Muscle of leg (tissue), 3 donors: ENCODE measurements at regions not wholly inside any gene's neighbourhood (a gene's known extent, or its start where the extent isn't known, plus 50 kb on each side); places are given as distances from the start of the nearest gene placed in this dataset.
"Not testable (repeated sequence)": the region's sequence is repeated elsewhere in the genome, so short reads cannot be mapped to it uniquely, and the experiment has no call there.

Experiments
- DNase-seq: peaks from one replicate; pipeline ENCODE4 v3.0.0; 2013
- H3K27ac ChIP-seq: one replicate; pipeline ENCODE4 v1.5.1; 2013; ENCODE audit warnings: mild to moderate bottlenecking, low read length, control low read depth
- H3K27me3 ChIP-seq: one replicate; pipeline ENCODE4 v1.6.1; 2013; ENCODE audit warnings: low read length; ENCODE audit not compliant: control insufficient read depth, insufficient read depth
- H3K36me3 ChIP-seq: one replicate; pipeline ENCODE4 v1.6.1; 2013; ENCODE audit warnings: low read length; ENCODE audit not compliant: control insufficient read depth, insufficient read depth
- H3K4me1 ChIP-seq: one replicate; pipeline ENCODE4 v1.6.1; 2013; ENCODE audit warnings: low read length; ENCODE audit not compliant: control insufficient read depth, insufficient read depth
- H3K4me3 ChIP-seq: one replicate; pipeline ENCODE4 v1.5.1; 2013; ENCODE audit warnings: low read length, control low read depth
- H3K9me3 ChIP-seq: replicated peaks from 2 replicates; pipeline ENCODE4 v1.6.1; 2013; ENCODE audit warnings: low read depth, low read length; ENCODE audit not compliant: control insufficient read depth
- WGBS: methylation state at CpG from one replicate; pipeline ENCODE4 v1.1.5; 2013; ENCODE audit warnings: missing lambda C conversion rate; ENCODE audit not compliant: insufficient coverage; 5-methylcytosine and 5-hydroxymethylcytosine counted together

GRCh38 chrX:40240844-40241243 lies 143.1 kb upstream of the BCOR start:
- no peak for DNase-seq
- no peak overlapping the region for H3K4me3 ChIP-seq
- no peaks in the 10 kb centered on the region for H3K9me3 ChIP-seq
- H3K4me1 ChIP-seq = peaks cover 13% of the 10 kb centered on the region
- H3K36me3 ChIP-seq = no peaks in the 10 kb centered on the region
- H3K27me3 ChIP-seq = peaks cover 21% of the 10 kb centered on the region
- no peak overlapping the region for H3K27ac ChIP-seq

- Histone ChIP-seq H3K4me1 (no peaks in the 10 kb centered on the region), H3K27me3 (peaks cover 7% of the 10 kb centered on the region), H3K9me3 (no peaks in the 10 kb centered on the region), H3K36me3 (no peaks in the 10 kb centered on the region), H3K4me3 (no peak overlapping the region), H3K27ac (no peak overlapping the region)
- WGBS = 53% methylated on average over 12 of the region's 14 CpGs
- DNase-seq = no peak
Observed at GRCh38 chrX:40237731-40238178, 140.0 kb upstream of the BCOR start.

- H3K9me3 ChIP-seq = no peaks in the 10 kb centered on the region
- no peak overlapping the region for H3K27ac ChIP-seq
- no peaks in the 10 kb centered on the region for H3K36me3 ChIP-seq
- H3K4me1 ChIP-seq = no peaks in the 10 kb centered on the region
- DNase-seq = no peak
- no peak overlapping the region for H3K4me3 ChIP-seq
- WGBS = no CpG with 5 or more reads among the region's 2 CpGs
- H3K27me3 ChIP-seq = peaks cover 4% of the 10 kb centered on the region
Observed at GRCh38 chrX:40230646-40231045, 132.9 kb upstream of the BCOR start.

GRCh38 chrX:40227125-40227524 lies 129.4 kb upstream of the BCOR start:
- 83% methylated on average over 1 of the region's 5 CpGs for WGBS
- H3K4me1 ChIP-seq = no peaks in the 10 kb centered on the region

GRCh38 chrX:40224658-40225057 lies 126.9 kb upstream of the BCOR start:
- Histone ChIP-seq H3K4me1 (no peaks in the 10 kb centered on the region), H3K27ac (no peak overlapping the region), H3K9me3 (peaks cover 8% of the 10 kb centered on the region), H3K4me3 (no peak overlapping the region), H3K36me3 (no peaks in the 10 kb centered on the region), H3K27me3 (peaks cover 2% of the 10 kb centered on the region)
- WGBS = no CpG with 5 or more reads among the region's 2 CpGs
- no peak for DNase-seq

More at GRCh38 chrX:40227125-40227524, 129.4 kb upstream of the BCOR start:
- peaks cover 4% of the 10 kb centered on the region for H3K27me3 ChIP-seq
- H3K4me3 ChIP-seq = no peak overlapping the region
- DNase-seq = no peak
- no peaks in the 10 kb centered on the region for H3K9me3 ChIP-seq
- H3K36me3 ChIP-seq = no peaks in the 10 kb centered on the region
- no peak overlapping the region for H3K27ac ChIP-seq

GRCh38 chrX:40222612-40223011 lies 124.9 kb upstream of the BCOR start:
- H3K4me1 ChIP-seq, H3K9me3 ChIP-seq, H3K36me3 ChIP-seq, DNase-seq, H3K4me3 ChIP-seq, H3K27me3 ChIP-seq, H3K27ac ChIP-seq: not testable (repeated sequence)

- Histone ChIP-seq H3K9me3 (peaks cover 7% of the 10 kb centered on the region), H3K27ac (no peak overlapping the region), H3K36me3 (no peaks in the 10 kb centered on the region), H3K4me3 (no peak overlapping the region), H3K4me1 (no peaks in the 10 kb centered on the region), H3K27me3 (no peaks in the 10 kb centered on the region)
- no peak for DNase-seq
- 73% methylated on average over 3 of the region's 3 CpGs for WGBS
Observed at GRCh38 chrX:40213092-40213491, 115.3 kb upstream of the BCOR start.

GRCh38 chrX:40209951-40210617 lies 112.3 kb upstream of the BCOR start:
- Histone ChIP-seq H3K27me3 (peaks cover 5% of the 10 kb centered on the region), H3K36me3 (no peaks in the 10 kb centered on the region), H3K4me1 (no peaks in the 10 kb centered on the region), H3K9me3 (peaks cover 7% of the 10 kb centered on the region), H3K27ac (no peak overlapping the region), H3K4me3 (no peak overlapping the region)
- no CpG with 5 or more reads among the region's 4 CpGs for WGBS
- no peak for DNase-seq

- no peak overlapping the region for H3K4me3 ChIP-seq
- peaks cover 7% of the 10 kb centered on the region for H3K27me3 ChIP-seq
- H3K27ac ChIP-seq = no peak overlapping the region
- 89% methylated on average over 4 of the region's 4 CpGs for WGBS
- no peaks in the 10 kb centered on the region for H3K36me3 ChIP-seq
- no peak for DNase-seq
- no peaks in the 10 kb centered on the region for H3K4me1 ChIP-seq
- H3K9me3 ChIP-seq = no peaks in the 10 kb centered on the region
Observed at GRCh38 chrX:40207626-40208025, 109.9 kb upstream of the BCOR start.

GRCh38 chrX:40205471-40205870 lies 107.7 kb upstream of the BCOR start:
- WGBS = 51% methylated on average over 25 of the region's 26 CpGs
- Histone ChIP-seq H3K27ac (no peak overlapping the region), H3K27me3 (peaks cover 7% of the 10 kb centered on the region), H3K4me3 (no peak overlapping the region), H3K36me3 (no peaks in the 10 kb centered on the region), H3K4me1 (no peaks in the 10 kb centered on the region), H3K9me3 (no peaks in the 10 kb centered on the region)
- no peak for DNase-seq

- no peaks in the 10 kb centered on the region for H3K9me3 ChIP-seq
- 71% methylated on average over 3 of the region's 5 CpGs for WGBS
Observed at GRCh38 chrX:40202456-40202855, 104.7 kb upstream of the BCOR start.

More at GRCh38 chrX:40202456-40202855, 104.7 kb upstream of the BCOR start:
- no peak for DNase-seq
- H3K27me3 ChIP-seq = peaks cover 7% of the 10 kb centered on the region
- H3K4me1 ChIP-seq = no peaks in the 10 kb centered on the region
- no peaks in the 10 kb centered on the region for H3K36me3 ChIP-seq
- no peak overlapping the region for H3K4me3 ChIP-seq
- no peak overlapping the region for H3K27ac ChIP-seq
